Lower leg skin (tissue), 4 donors: ENCODE measurements at regions not wholly inside any gene's neighbourhood (a gene's known extent, or its start where the extent isn't known, plus 50 kb on each side); places are given as distances from the start of the nearest gene placed in this dataset.
"Not testable (repeated sequence)": the region's sequence is repeated elsewhere in the genome, so short reads cannot be mapped to it uniquely, and the experiment has no call there.

Experiments
- DNase-seq, 2 donors: peaks; one replicate each; pipeline ENCODE4 v3.0.0-alpha.2; 2019; ENCODE audit warnings: low spot score in 2 of 2
- H3K4me3 ChIP-seq: fragments of 200-600 bp; sonication (generic); 2 replicates; pipeline ENCODE4 v1.5.1; 2017; ENCODE audit warnings: mild to moderate bottlenecking, low read depth; ENCODE audit not compliant: poor library complexity, severe bottlenecking
- CTCF ChIP-seq, 3 donors: fragments of 450-650 bp; IDR thresholded peaks; one replicate each; pipeline ENCODE4 v1.5.1; 2016; ENCODE audit warnings: antibody characterized with exemption in 3 of 3, mild to moderate bottlenecking in 3 of 3, moderate library complexity in 2 of 3
- POLR2A ChIP-seq, 2 donors: fragments of 450-650 bp; IDR thresholded peaks; one replicate each; pipeline ENCODE4 v1.6.1; 2016 to 2017; ENCODE audit warnings: antibody characterized with exemption in 2 of 2, mild to moderate bottlenecking in 1 of 2, moderate library complexity in 1 of 2
- WGBS, 2 donors: methylation state at CpG; one replicate each; pipeline ENCODE4 v1.1.5; 2018; 5-methylcytosine and 5-hydroxymethylcytosine counted together
- intact Hi-C: fragments of 100-400 bp; cut with DNase I; formaldehyde crosslinking; loops from one replicate; pipeline ENCODE4 v1.15.0; 2023; ENCODE audit warnings: low total_unique reads

- intact Hi-C loops: no loop called here
- WGBS, 2 donors: 79 to 80% methylated on average over 2 of the region's 2 CpGs
- H3K4me3 ChIP-seq: no peak overlapping the region
- no peak for DNase-seq
- TF ChIP-seq CTCF (IDR thresholded peaks at IDR 0.05) (no peak), POLR2A (IDR thresholded peaks at IDR 0.05) (no peak)
Measured at GRCh38 chr3:110521019-110521418, 550.6 kb upstream of the NECTIN3 start.

- H3K4me3 ChIP-seq, DNase-seq, intact Hi-C loops: not testable (repeated sequence)
- WGBS, 2 donors: 68 to 71% methylated on average over 6 of the region's 6 CpGs
Measured at GRCh38 chr3:110525558-110526064, 546.0 kb upstream of the NECTIN3 start.

- H3K4me3 ChIP-seq: no peak overlapping the region
Measured at GRCh38 chr3:110526777-110527727, 544.6 kb upstream of the NECTIN3 start.

GRCh38 chr3:110528305-110529121 lies 543.1 kb upstream of the NECTIN3 start:
- no peak for TF ChIP-seq POLR2A (IDR thresholded peaks at IDR 0.05)
- WGBS, 2 donors: 80 to 82% methylated on average over 4 of the region's 4 CpGs
- no peak for DNase-seq
- intact Hi-C loops: no loop called here
- no peak overlapping the region for H3K4me3 ChIP-seq

More at GRCh38 chr3:110526777-110527727, 544.6 kb upstream of the NECTIN3 start:
- 65 to 79% methylated on average over 3 of the region's 3 CpGs for WGBS, 2 donors
- DNase-seq: no peak
- intact Hi-C loops: no loop called here
- TF ChIP-seq CTCF (IDR thresholded peaks at IDR 0.05): no peak
- no peak for TF ChIP-seq POLR2A (IDR thresholded peaks at IDR 0.05)

GRCh38 chr3:110530902-110531301 lies 540.7 kb upstream of the NECTIN3 start:
- intact Hi-C loops: no loop called here
- no peak for DNase-seq
- H3K4me3 ChIP-seq: no peak overlapping the region
- TF ChIP-seq POLR2A (IDR thresholded peaks at IDR 0.05): no peak
- TF ChIP-seq CTCF (IDR thresholded peaks at IDR 0.05): no peak
- 89 to 94% methylated on average over 2 of the region's 2 CpGs for WGBS, 2 donors

- no peak for TF ChIP-seq CTCF (IDR thresholded peaks at IDR 0.05)
- TF ChIP-seq POLR2A (IDR thresholded peaks at IDR 0.05): no peak
- no peak for DNase-seq
- H3K4me3 ChIP-seq: no peak overlapping the region
- intact Hi-C loops: no loop called here
Measured at GRCh38 chr3:110533089-110533488, 538.5 kb upstream of the NECTIN3 start.
